ENCODE measurements at regions not wholly inside any gene's neighbourhood (a gene's known extent, or its start where the extent isn't known, plus 50 kb on each side); places are given as distances from the start of the nearest gene placed in this dataset.

DNA sequence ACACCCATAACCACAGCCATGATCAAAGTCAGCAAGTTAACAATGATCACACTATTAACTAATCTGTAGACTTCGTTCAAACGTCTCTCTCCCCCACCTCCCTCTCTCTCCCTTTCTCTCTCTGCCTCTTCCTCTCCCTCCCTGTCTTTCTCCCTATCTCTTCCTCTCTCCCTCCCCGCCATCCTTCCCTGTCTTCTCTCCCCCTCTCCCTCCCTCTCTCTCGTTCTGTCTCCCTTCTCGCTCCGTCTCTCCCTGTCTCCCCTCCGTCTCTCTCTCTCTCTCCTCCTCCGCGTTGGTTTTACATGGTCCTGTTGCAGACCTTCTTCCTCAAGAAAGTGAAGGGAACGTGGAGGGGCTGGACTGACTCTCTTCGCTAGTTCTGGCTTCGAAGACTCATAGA lies 308.9 kb upstream of the FOXQ1 start:
- no peak overlapping the region for H3K4me3 ChIP-seq
- peaks cover 40% of the 10 kb centered on the region for H3K27me3 ChIP-seq (ENCODE audit: low read depth)
- no peak overlapping the region for H3K27ac ChIP-seq (replicated peaks)
- H3K36me3 ChIP-seq = no peaks in the 10 kb centered on the region
- H3K9me3 ChIP-seq (replicated peaks) = no peaks in the 10 kb centered on the region
- intact Hi-C loops (cut with micrococcal nuclease) = no loop called here
- TF ChIP-seq, protein P1, sequence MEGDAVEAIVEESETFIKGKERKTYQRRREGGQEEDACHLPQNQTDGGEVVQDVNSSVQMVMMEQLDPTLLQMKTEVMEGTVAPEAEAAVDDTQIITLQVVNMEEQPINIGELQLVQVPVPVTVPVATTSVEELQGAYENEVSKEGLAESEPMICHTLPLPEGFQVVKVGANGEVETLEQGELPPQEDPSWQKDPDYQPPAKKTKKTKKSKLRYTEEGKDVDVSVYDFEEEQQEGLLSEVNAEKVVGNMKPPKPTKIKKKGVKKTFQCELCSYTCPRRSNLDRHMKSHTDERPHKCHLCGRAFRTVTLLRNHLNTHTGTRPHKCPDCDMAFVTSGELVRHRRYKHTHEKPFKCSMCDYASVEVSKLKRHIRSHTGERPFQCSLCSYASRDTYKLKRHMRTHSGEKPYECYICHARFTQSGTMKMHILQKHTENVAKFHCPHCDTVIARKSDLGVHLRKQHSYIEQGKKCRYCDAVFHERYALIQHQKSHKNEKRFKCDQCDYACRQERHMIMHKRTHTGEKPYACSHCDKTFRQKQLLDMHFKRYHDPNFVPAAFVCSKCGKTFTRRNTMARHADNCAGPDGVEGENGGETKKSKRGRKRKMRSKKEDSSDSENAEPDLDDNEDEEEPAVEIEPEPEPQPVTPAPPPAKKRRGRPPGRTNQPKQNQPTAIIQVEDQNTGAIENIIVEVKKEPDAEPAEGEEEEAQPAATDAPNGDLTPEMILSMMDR (IDR thresholded peaks at IDR 0.05; ENCODE audit: borderline replicate concordance) = no peak
- DNase-seq = no peak
- H3K4me1 ChIP-seq = no peaks in the 10 kb centered on the region

DNA sequence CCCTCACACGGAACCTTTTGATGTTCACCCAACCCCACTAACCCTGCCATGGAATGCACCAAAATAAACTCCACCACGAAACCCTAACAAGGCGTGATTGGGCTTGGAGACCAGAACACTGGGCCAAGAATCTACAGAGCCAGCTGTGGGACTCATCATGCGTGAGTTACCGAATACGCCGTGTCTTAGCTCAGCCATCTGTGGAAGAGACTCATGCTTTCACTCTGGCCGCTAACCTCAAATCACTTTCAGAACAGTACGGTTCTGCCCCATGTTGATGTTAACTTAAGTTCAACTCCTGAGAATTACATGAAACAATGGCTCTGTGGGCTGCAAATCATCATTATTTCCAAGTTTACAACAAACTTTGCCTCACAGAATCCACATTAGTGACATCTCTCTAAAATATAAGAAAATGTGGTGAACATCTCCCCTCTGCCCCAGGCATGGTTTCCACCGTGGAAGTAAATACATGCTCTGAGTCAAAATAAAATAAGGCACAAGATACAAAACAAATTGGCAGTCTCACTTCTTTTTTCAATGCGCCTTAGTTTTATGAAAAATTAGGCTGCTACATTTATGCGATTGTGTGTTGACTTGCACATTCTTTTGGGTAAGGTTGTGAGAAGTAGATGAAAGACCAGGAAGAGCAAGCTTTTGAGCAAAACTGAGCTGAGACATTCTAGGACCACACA lies 308.9 kb upstream of the EXOC2 start:
- Histone ChIP-seq H3K36me3 (no peaks in the 10 kb centered on the region), H3K27me3 (ENCODE audit: low read depth) (peaks cover 41% of the 10 kb centered on the region), H3K9me3 (replicated peaks) (no peaks in the 10 kb centered on the region), H3K4me3 (no peak overlapping the region), H3K4me1 (no peaks in the 10 kb centered on the region), H3K27ac (replicated peaks) (no peak overlapping the region)
- no peak for DNase-seq
- intact Hi-C loops (cut with micrococcal nuclease) = no loop called here
- TF ChIP-seq, protein P1 (IDR thresholded peaks at IDR 0.05; ENCODE audit: borderline replicate concordance) = no peak

DNA sequence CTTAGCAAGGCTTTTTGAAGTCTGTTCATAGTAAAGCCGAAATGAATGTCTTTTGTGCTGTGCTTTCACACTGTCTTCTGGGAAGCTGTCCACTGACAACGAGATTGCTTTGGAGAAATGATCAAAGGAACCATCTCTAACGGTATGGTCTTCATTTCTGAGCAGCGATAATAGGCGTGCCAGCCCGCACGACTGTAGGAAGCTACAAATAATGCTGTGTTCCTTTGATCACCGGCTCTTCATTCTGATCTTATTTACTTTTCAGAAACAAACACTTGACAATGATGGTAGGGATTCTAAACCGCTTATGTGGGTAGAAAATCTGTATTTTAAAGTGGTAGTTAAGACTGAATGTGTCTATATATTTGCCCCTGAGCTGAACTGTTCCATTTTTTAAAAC lies 306.6 kb upstream of the EXOC2 start:
- H3K36me3 ChIP-seq = no peaks in the 10 kb centered on the region
- TF ChIP-seq, protein P1 (IDR thresholded peaks at IDR 0.05; ENCODE audit: borderline replicate concordance) = no peak
- no peaks in the 10 kb centered on the region for H3K9me3 ChIP-seq (replicated peaks)
- no peak overlapping the region for H3K4me3 ChIP-seq
- intact Hi-C loops (cut with micrococcal nuclease) = no loop called here
- no peaks in the 10 kb centered on the region for H3K4me1 ChIP-seq
- H3K27ac ChIP-seq (replicated peaks) = no peak overlapping the region
- peaks cover 61% of the 10 kb centered on the region for H3K27me3 ChIP-seq (ENCODE audit: low read depth)
- no peak for DNase-seq

DNA sequence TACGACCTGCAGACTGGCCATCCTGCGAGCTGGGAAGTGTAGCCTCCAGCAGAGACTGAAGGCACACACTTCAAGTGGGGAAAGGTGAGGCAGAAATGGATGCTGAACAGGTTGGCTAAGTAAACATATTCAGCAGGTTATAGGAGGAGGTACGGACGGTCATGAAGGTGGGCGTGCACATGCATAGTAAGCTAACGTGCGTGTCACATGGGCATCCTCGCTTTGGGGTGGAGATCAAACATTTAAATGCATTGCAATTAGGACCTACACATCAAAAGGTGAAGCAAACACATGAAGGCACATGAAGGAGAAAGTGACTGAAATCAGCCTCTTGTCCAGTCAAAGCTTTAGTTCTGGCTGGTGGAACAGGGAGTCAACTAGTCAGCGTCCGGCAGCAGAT lies 305.6 kb upstream of the EXOC2 start:
- intact Hi-C loops (cut with micrococcal nuclease) = no loop called here
- Histone ChIP-seq H3K4me3 (no peak overlapping the region), H3K36me3 (no peaks in the 10 kb centered on the region), H3K9me3 (replicated peaks) (no peaks in the 10 kb centered on the region), H3K4me1 (no peaks in the 10 kb centered on the region), H3K27ac (replicated peaks) (no peak overlapping the region), H3K27me3 (ENCODE audit: low read depth) (peaks cover 62% of the 10 kb centered on the region)
- no peak for DNase-seq
- TF ChIP-seq, protein P1 (IDR thresholded peaks at IDR 0.05; ENCODE audit: borderline replicate concordance) = no peak

DNA sequence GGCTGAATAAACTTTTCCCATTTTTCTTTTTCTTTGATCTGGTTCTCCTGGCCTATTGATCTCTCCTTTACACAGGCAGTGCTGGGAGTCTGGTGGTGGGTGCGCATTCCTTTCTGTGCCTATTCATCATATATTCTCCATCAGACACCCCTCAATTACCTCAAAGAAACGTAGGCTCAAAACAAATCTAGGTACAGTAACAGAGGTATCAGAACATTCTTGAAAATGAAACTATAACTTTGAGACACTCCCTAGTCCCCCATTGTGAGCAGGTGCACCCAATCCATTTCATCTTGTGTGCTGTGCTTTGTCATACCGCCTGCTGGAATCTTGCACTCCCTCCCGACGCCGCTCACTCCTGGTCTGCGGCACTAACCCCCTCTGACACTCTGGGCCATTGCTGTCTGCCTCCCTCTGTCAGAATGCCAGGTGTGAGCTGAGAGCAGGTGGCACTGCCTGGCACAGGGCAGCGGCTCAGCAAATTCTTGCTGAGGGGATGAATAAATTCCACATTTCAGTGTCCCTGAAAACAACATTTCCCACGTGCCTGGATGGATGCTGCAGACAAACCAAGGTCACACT lies 303.4 kb upstream of the EXOC2 start:
- Histone ChIP-seq H3K27ac (replicated peaks) (no peak overlapping the region), H3K4me3 (no peak overlapping the region), H3K4me1 (no peaks in the 10 kb centered on the region), H3K9me3 (replicated peaks) (peaks cover 8% of the 10 kb centered on the region), H3K36me3 (no peaks in the 10 kb centered on the region), H3K27me3 (ENCODE audit: low read depth) (peaks cover 63% of the 10 kb centered on the region)
- no peak for DNase-seq
- intact Hi-C loops (cut with micrococcal nuclease) = no loop called here
- TF ChIP-seq, protein P1 (IDR thresholded peaks at IDR 0.05; ENCODE audit: borderline replicate concordance) = no peak

All from left ventricle myocardium inferior (tissue), 1 donor.